ENCODE measurements at regions not wholly inside any gene's neighbourhood (a gene's known extent, or its start where the extent isn't known, plus 50 kb on each side); places are given as distances from the start of the nearest gene placed in this dataset.

- Mint-ChIP-seq H3K36me3 (ENCODE audit: low read depth) (no peaks in the 10 kb centered on the region), H3K27ac (no peak overlapping the region), H3K9me3 (no peaks in the 10 kb centered on the region), H3K27me3 (ENCODE audit: insufficient read depth, low read depth, poor library complexity) (no peaks in the 10 kb centered on the region), H3K4me3 (no peak overlapping the region), H3K4me1 (no peaks in the 10 kb centered on the region)
- Histone ChIP-seq H3F3A (replicated peaks; ENCODE audit: low read depth) (no peaks in the 10 kb centered on the region), H3K36me3 (ENCODE audit: insufficient read depth) (no peaks in the 10 kb centered on the region), H4K20me1 (replicated peaks; ENCODE audit: insufficient read depth) (no peaks in the 10 kb centered on the region), H3K9me2 (ENCODE audit: insufficient read depth) (0 out of 2 replicates have a peak, but pooled peaks cover 4% of the 10 kb centered on the region), H3K4me3 (no peak overlapping the region), H2AFZ (no peak overlapping the region), H3K4me1 (ENCODE audit: insufficient read depth) (no peaks in the 10 kb centered on the region), H3K4me2 (no peak overlapping the region), H3K79me2 (replicated peaks; ENCODE audit: insufficient read depth) (no peaks in the 10 kb centered on the region), H3K27ac (ENCODE audit: low read depth) (no peak overlapping the region), H3K27me3 (ENCODE audit: insufficient read depth) (no peaks in the 10 kb centered on the region)
- no peak for TF ChIP-seq ZNF462 (CRISPR knock-in tag; IDR thresholded peaks at IDR 0.05)
- no peak for TF ChIP-seq ZNF331 (CRISPR knock-in tag; IDR thresholded peaks at IDR 0.05; ENCODE audit: low read depth)
- no peak for TF ChIP-seq CTCF (conservative IDR thresholded peaks at IDR 0.05; ENCODE audit: low read depth in 2 of 2)
- TF ChIP-seq POLR2AphosphoS5 (IDR thresholded peaks at IDR 0.05; ENCODE audit: low read depth), result no peak
- no peak for TF ChIP-seq ZNF114 (CRISPR knock-in tag; IDR thresholded peaks at IDR 0.05)
- ATAC-seq, result no peak
- DNase-seq (ENCODE audit: low spot score), result no peak
These were observed 55.2 kb downstream of the TNP1 start for GRCh38 chr2:216804357-216805350.

Measured in GM23338 (cell line).